ENCODE measurements at regions not wholly inside any gene's neighbourhood (a gene's known extent, or its start where the extent isn't known, plus 50 kb on each side); places are given as distances from the start of the nearest gene placed in this dataset.

GRCh38 chr10:33764694-33765185 is 430.3 kb upstream of the NRP1 start:
- no peaks in the 10 kb centered on the region for H3K4me1 ChIP-seq
- H3K36me3 ChIP-seq: no peaks in the 10 kb centered on the region
- no peak for DNase-seq
- TF ChIP-seq CTCF (IDR thresholded peaks at IDR 0.05): no peak
- no peak overlapping the region for H3K27ac ChIP-seq
- intact Hi-C loops (cut with DNase I): no loop called here
- no peak for FAIRE-seq
- 75 to 82% methylated on average over 1 of the region's 1 CpG for WGBS, 2 donors
- H3K4me3 ChIP-seq: no peak overlapping the region
- no peaks in the 10 kb centered on the region for H3K9me3 ChIP-seq
- H3K27me3 ChIP-seq: no peaks in the 10 kb centered on the region
- ATAC-seq: no peak

GRCh38 chr10:33760056-33760943 is 425.8 kb upstream of the NRP1 start:
- no peaks in the 10 kb centered on the region for H3K9me3 ChIP-seq
- DNase-seq (no peak), FAIRE-seq (no peak), ATAC-seq (no peak)
- no peaks in the 10 kb centered on the region for H3K27me3 ChIP-seq
- no peak for TF ChIP-seq CTCF (IDR thresholded peaks at IDR 0.05)
- H3K4me3 ChIP-seq: no peak overlapping the region
- no peaks in the 10 kb centered on the region for H3K36me3 ChIP-seq
- WGBS, 2 donors: 76 to 78% methylated on average over 12 of the region's 12 CpGs
- no peaks in the 10 kb centered on the region for H3K4me1 ChIP-seq
- intact Hi-C loops (cut with DNase I): no loop called here
- no peak overlapping the region for H3K27ac ChIP-seq

GRCh38 chr10:33759191-33759590 is 424.7 kb upstream of the NRP1 start:
- WGBS, 2 donors: 90% methylated on average over 5 of the region's 5 CpGs
- no peak for ATAC-seq
- no peak overlapping the region for H3K4me3 ChIP-seq
- no peaks in the 10 kb centered on the region for H3K36me3 ChIP-seq
- DNase-seq: no peak
- no peaks in the 10 kb centered on the region for H3K4me1 ChIP-seq
- no peaks in the 10 kb centered on the region for H3K9me3 ChIP-seq
- no peak for TF ChIP-seq CTCF (IDR thresholded peaks at IDR 0.05)
- H3K27ac ChIP-seq: no peak overlapping the region
- no peaks in the 10 kb centered on the region for H3K27me3 ChIP-seq
- intact Hi-C loops (cut with DNase I): no loop called here
- no peak for FAIRE-seq

GRCh38 chr10:33758299-33758698 is 423.8 kb upstream of the NRP1 start:
- no peak for DNase-seq
- Histone ChIP-seq H3K27me3 (no peaks in the 10 kb centered on the region), H3K27ac (no peak overlapping the region), H3K9me3 (no peaks in the 10 kb centered on the region), H3K36me3 (no peaks in the 10 kb centered on the region), H3K4me1 (no peaks in the 10 kb centered on the region), H3K4me3 (no peak overlapping the region)
- no peak for ATAC-seq
- 60 to 63% methylated on average over 3 of the region's 3 CpGs for WGBS, 2 donors
- intact Hi-C loops (cut with DNase I): no loop called here
- TF ChIP-seq CTCF (IDR thresholded peaks at IDR 0.05): no peak
- no peak for FAIRE-seq

GRCh38 chr10:33754052-33754451 is 419.6 kb upstream of the NRP1 start:
- Histone ChIP-seq H3K4me1 (no peaks in the 10 kb centered on the region), H3K27me3 (no peaks in the 10 kb centered on the region), H3K27ac (no peak overlapping the region), H3K9me3 (no peaks in the 10 kb centered on the region), H3K36me3 (no peaks in the 10 kb centered on the region), H3K4me3 (no peak overlapping the region)
- intact Hi-C loops (cut with DNase I): no loop called here
- ATAC-seq: no peak
- FAIRE-seq: no peak
- TF ChIP-seq CTCF (IDR thresholded peaks at IDR 0.05): no peak
- 93 to 94% methylated on average over 4 of the region's 4 CpGs for WGBS, 2 donors
- DNase-seq: no peak
